ENCODE measurements at regions not wholly inside any gene's neighbourhood (a gene's known extent, or its start where the extent isn't known, plus 50 kb on each side); places are given as distances from the start of the nearest gene placed in this dataset.

GRCh38 chr3:43199645-43200306 is 86.6 kb upstream of the SNRK start:
- no peak for DNase-seq (ENCODE audit: low spot score)
- no peak for TF ChIP-seq CTCF (IDR thresholded peaks at IDR 0.05; ENCODE audit: borderline replicate concordance, control extremely low read depth, extremely low read depth, insufficient read depth, missing control alignments)
- in situ Hi-C loops (cut with MboI; ENCODE audit: low sequenced_read_pairs, unreplicated experiment) = no loop called here

GRCh38 chr3:43198791-43199644 is 87.3 kb upstream of the SNRK start:
- TF ChIP-seq CTCF (IDR thresholded peaks at IDR 0.05; ENCODE audit: borderline replicate concordance, control extremely low read depth, extremely low read depth, insufficient read depth, missing control alignments) = no peak
- in situ Hi-C loops (cut with MboI; ENCODE audit: low sequenced_read_pairs, unreplicated experiment) = no loop called here
- no peak for DNase-seq (ENCODE audit: low spot score)

- in situ Hi-C loops (cut with MboI; ENCODE audit: low sequenced_read_pairs, unreplicated experiment) = no loop called here
- no peak for TF ChIP-seq CTCF (IDR thresholded peaks at IDR 0.05; ENCODE audit: borderline replicate concordance, control extremely low read depth, extremely low read depth, insufficient read depth, missing control alignments)
- no peak for DNase-seq (ENCODE audit: low spot score)
These were observed 88.0 kb upstream of the SNRK start for GRCh38 chr3:43198301-43198700.

- in situ Hi-C loops (cut with MboI; ENCODE audit: low sequenced_read_pairs, unreplicated experiment) = no loop called here
- no peak for DNase-seq (ENCODE audit: low spot score)
- TF ChIP-seq CTCF (IDR thresholded peaks at IDR 0.05; ENCODE audit: borderline replicate concordance, control extremely low read depth, extremely low read depth, insufficient read depth, missing control alignments) = no peak
These were observed 89.2 kb upstream of the SNRK start for GRCh38 chr3:43197181-43197580.

GRCh38 chr3:43196721-43197120 is 89.6 kb upstream of the SNRK start:
- no peak for TF ChIP-seq CTCF (IDR thresholded peaks at IDR 0.05; ENCODE audit: borderline replicate concordance, control extremely low read depth, extremely low read depth, insufficient read depth, missing control alignments)
- DNase-seq (ENCODE audit: low spot score) = no peak
- in situ Hi-C loops (cut with MboI; ENCODE audit: low sequenced_read_pairs, unreplicated experiment) = no loop called here

- DNase-seq (ENCODE audit: low spot score) = no peak
- in situ Hi-C loops (cut with MboI; ENCODE audit: low sequenced_read_pairs, unreplicated experiment) = no loop called here
- TF ChIP-seq CTCF (IDR thresholded peaks at IDR 0.05; ENCODE audit: borderline replicate concordance, control extremely low read depth, extremely low read depth, insufficient read depth, missing control alignments) = no peak
These were observed 89.2 kb upstream of the POMGNT2 start for GRCh38 chr3:43195115-43195498.
